ENCODE measurements at regions not wholly inside any gene's neighbourhood (a gene's known extent, or its start where the extent isn't known, plus 50 kb on each side); places are given as distances from the start of the nearest gene placed in this dataset.

DNA sequence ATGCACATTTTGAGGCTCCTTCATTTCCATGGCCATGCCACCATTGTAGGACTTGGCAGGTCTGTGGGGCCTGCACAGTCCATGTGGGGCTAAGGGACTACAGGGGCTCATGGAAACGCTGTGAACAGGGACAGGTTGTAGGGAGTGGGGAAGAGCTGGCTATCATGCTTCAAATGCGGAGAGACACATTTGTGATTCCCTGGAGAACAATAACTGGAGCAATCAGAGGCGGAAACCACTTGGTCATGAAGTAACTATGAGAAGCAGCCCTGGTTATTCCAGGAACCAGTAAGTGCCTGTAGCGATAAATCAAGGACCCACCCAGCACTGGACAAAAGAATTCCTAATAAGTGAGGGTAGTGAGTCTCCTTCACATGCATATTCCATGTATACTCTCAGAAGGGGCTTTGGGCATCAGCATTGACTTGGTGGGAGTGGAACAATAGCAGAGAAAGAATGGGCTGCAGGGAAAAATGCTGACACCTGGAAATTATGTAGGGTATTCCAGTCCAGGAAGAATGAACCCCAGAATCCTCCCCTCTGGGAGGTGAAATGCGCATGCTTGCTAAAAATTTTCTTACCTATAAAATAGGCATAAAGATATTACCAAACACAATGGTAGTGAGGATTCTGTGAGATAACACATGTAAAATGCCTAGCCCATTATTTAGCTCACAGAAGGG lies 251.4 kb upstream of the ROPN1 start:
- BruUV-seq (replicated peaks), result no TSS peak
- CTCF ChIA-PET, result interaction anchor here (1.2 kb wide), 1 partner anchor 228 kb away, joined by 6 read pairs; no protein-coding TSS in a partner anchor
- H4K20me1 ChIP-seq (replicated peaks; ENCODE audit: control insufficient read depth, extremely low read depth, insufficient read depth, low read length), result no peaks in the 10 kb centered on the region
- H3K27ac ChIP-seq (ENCODE audit: insufficient read depth, low read depth, low read length), result no peak overlapping the region
- H3K4me3 ChIP-seq (replicated peaks in 1 of 3; ENCODE audit: insufficient read depth in 1 of 3, low read depth in 1 of 3, low read length in 3 of 3), result no peak overlapping the region
- dilution Hi-C loops (cut with MboI; ENCODE audit: extremely low pct_ligation_motif_present, low sequenced_read_pairs) (no loop called here), intact Hi-C loops (cut with micrococcal nuclease) (no loop called here)
- H3K79me2 ChIP-seq (ENCODE audit: control insufficient read depth, insufficient read depth, low read length), result no peaks in the 10 kb centered on the region
- H3K9me1 ChIP-seq (replicated peaks; ENCODE audit: control insufficient read depth, extremely low read depth, insufficient read depth, low read length), result no peaks in the 10 kb centered on the region
- POLR2A ChIA-PET, result no interaction called here
- no peaks in the 10 kb centered on the region for H3K27me3 ChIP-seq (ENCODE audit: control insufficient read depth in 2 of 2, insufficient read depth in 2 of 2, low read length in 2 of 2)
- H3K4me2 ChIP-seq (ENCODE audit: insufficient read depth, low read length), result no peak overlapping the region
- peaks cover 6% of the 10 kb centered on the region for H3K4me1 ChIP-seq (ENCODE audit: control insufficient read depth, extremely low read depth, insufficient read depth, low read length)
- no peak for FAIRE-seq
- no peak overlapping the region for H2AFZ ChIP-seq (ENCODE audit: low read depth, low read length)
- H3K9me3 ChIP-seq (replicated peaks; ENCODE audit: control insufficient read depth, insufficient read depth, low read length), result no peaks in the 10 kb centered on the region
- H3K36me3 ChIP-seq (ENCODE audit: control insufficient read depth in 2 of 2, extremely low read depth in 1 of 2, insufficient read depth in 2 of 2, low read length in 2 of 2), result no peaks in the 10 kb centered on the region
- DNase-seq (ENCODE audit: low read depth, low spot score), result no peak
- TF ChIP-seq, protein P1, sequence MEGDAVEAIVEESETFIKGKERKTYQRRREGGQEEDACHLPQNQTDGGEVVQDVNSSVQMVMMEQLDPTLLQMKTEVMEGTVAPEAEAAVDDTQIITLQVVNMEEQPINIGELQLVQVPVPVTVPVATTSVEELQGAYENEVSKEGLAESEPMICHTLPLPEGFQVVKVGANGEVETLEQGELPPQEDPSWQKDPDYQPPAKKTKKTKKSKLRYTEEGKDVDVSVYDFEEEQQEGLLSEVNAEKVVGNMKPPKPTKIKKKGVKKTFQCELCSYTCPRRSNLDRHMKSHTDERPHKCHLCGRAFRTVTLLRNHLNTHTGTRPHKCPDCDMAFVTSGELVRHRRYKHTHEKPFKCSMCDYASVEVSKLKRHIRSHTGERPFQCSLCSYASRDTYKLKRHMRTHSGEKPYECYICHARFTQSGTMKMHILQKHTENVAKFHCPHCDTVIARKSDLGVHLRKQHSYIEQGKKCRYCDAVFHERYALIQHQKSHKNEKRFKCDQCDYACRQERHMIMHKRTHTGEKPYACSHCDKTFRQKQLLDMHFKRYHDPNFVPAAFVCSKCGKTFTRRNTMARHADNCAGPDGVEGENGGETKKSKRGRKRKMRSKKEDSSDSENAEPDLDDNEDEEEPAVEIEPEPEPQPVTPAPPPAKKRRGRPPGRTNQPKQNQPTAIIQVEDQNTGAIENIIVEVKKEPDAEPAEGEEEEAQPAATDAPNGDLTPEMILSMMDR (IDR thresholded peaks at IDR 0.05; ENCODE audit: extremely low read depth in 1 of 2, insufficient read depth in 1 of 2, low read depth in 1 of 2, low read length in 2 of 2), result no peak
- TF ChIP-seq EZH2 (IDR thresholded peaks at IDR 0.05; ENCODE audit: borderline replicate concordance, low read depth, low read length, severe bottlenecking), result no peak
- TF ChIP-seq GATA2 (IDR thresholded peaks at IDR 0.05; ENCODE audit: insufficient read depth, insufficient read length, low read depth, low read length), result no peak
- no peak for TF ChIP-seq MYC (IDR thresholded peaks at IDR 0.05; ENCODE audit: low read depth, low read length)
- no peak for TF ChIP-seq POLR2A (IDR thresholded peaks at IDR 0.05; ENCODE audit: low read depth, low read length)
- no peak for TF ChIP-seq POLR2AphosphoS5 (IDR thresholded peaks at IDR 0.05; ENCODE audit: insufficient read depth, low read depth, low read length)
- no peak for TF ChIP-seq JUN (IDR thresholded peaks at IDR 0.05; ENCODE audit: borderline replicate concordance, insufficient read depth, insufficient read length, low read depth)
- TF ChIP-seq FOS (IDR thresholded peaks at IDR 0.05; ENCODE audit: borderline replicate concordance, insufficient read depth, low read length), result no peak
- no peak for TF ChIP-seq MAX (IDR thresholded peaks at IDR 0.05; ENCODE audit: insufficient read depth, insufficient read length)
- H3K9ac ChIP-seq (replicated peaks; ENCODE audit: extremely low read depth, insufficient read depth, low read length), result no peak overlapping the region
